Ovary (tissue), 3 donors: ENCODE measurements at regions not wholly inside any gene's neighbourhood (a gene's known extent, or its start where the extent isn't known, plus 50 kb on each side); places are given as distances from the start of the nearest gene placed in this dataset.

Experiments used
- EP300 ChIP-seq: sonication (generic); formaldehyde crosslinking; IDR thresholded peaks from one replicate; pipeline ENCODE4 v1.6.1; 2017; ENCODE audit warnings: antibody characterized with exemption
- POLR2A ChIP-seq: fragments of 450-650 bp; IDR thresholded peaks from one replicate; pipeline ENCODE4 v1.6.1; 2017; ENCODE audit warnings: antibody characterized with exemption, mild to moderate bottlenecking, moderate library complexity
- TF ChIP-seq, protein P1 (sequence below), 3 donors: fragments of 450-650 bp in 2 of 3; fragments of 200-600 bp in 1 of 3; IDR thresholded peaks; one replicate each; pipeline versions ENCODE4 v1.5.1 to v1.8.0; 2016 to 2022; ENCODE audit warnings: antibody characterized with exemption in 3 of 3, mild to moderate bottlenecking in 1 of 3
- donor health status: DM: no; HTN: no; CAD: no.

DNA sequence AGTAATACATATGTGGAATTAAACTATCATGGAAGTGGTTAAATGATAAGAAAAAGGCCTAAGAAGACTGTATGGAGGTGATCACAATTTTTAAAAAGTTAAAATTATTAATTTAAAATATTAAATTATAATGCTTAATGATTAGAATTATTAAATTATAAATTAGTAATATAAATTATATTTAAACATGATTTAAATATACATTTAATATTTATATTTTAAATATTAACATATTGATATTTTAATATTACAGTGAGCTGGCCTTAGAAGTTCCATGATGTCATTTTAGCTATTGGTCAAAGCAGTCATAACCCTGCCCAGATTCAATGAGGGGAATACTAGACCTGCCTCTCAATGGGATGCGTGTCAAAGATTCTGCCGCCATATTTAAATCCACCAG is 281.2 kb downstream of the PRDM2 start:
- no peak for TF ChIP-seq POLR2A
- TF ChIP-seq, protein P1, sequence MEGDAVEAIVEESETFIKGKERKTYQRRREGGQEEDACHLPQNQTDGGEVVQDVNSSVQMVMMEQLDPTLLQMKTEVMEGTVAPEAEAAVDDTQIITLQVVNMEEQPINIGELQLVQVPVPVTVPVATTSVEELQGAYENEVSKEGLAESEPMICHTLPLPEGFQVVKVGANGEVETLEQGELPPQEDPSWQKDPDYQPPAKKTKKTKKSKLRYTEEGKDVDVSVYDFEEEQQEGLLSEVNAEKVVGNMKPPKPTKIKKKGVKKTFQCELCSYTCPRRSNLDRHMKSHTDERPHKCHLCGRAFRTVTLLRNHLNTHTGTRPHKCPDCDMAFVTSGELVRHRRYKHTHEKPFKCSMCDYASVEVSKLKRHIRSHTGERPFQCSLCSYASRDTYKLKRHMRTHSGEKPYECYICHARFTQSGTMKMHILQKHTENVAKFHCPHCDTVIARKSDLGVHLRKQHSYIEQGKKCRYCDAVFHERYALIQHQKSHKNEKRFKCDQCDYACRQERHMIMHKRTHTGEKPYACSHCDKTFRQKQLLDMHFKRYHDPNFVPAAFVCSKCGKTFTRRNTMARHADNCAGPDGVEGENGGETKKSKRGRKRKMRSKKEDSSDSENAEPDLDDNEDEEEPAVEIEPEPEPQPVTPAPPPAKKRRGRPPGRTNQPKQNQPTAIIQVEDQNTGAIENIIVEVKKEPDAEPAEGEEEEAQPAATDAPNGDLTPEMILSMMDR (IDR thresholded peaks at IDR 0.05) = no peak
- no peak for TF ChIP-seq EP300
